ENCODE measurements at regions not wholly inside any gene's neighbourhood (a gene's known extent, or its start where the extent isn't known, plus 50 kb on each side); places are given as distances from the start of the nearest gene placed in this dataset.

GRCh38 chr3:130606336-130606735, 89.4 kb downstream of the COL6A6 start:
- TF ChIP-seq POLR2A (IDR thresholded peaks at IDR 0.05), result no peak
- TF ChIP-seq CTCF (IDR thresholded peaks at IDR 0.05), result no peak

All from heart left ventricle (tissue), 13 donors.